ENCODE measurements at regions not wholly inside any gene's neighbourhood (a gene's known extent, or its start where the extent isn't known, plus 50 kb on each side); places are given as distances from the start of the nearest gene placed in this dataset.

GRCh38 chrX:97895751-97896150 lies 1012.0 kb downstream of the RPA4 start:
- Histone ChIP-seq H3K27ac (ENCODE audit: low read length) (no peak overlapping the region), H3K4me3 (ENCODE audit: low read length) (no peak overlapping the region), H3K9me3 (ENCODE audit: insufficient read depth, low read length) (no peaks in the 10 kb centered on the region), H2AFZ (ENCODE audit: low read depth, low read length) (no peak overlapping the region), H3K4me2 (ENCODE audit: low read length) (no peak overlapping the region), H3K9ac (ENCODE audit: low read length) (no peak overlapping the region), H3K4me1 (ENCODE audit: low read length) (no peaks in the 10 kb centered on the region), H3K27me3 (ENCODE audit: low read depth, low read length) (no peaks in the 10 kb centered on the region), H3K36me3 (replicated peaks; ENCODE audit: low read depth, low read length) (no peaks in the 10 kb centered on the region), H3K79me2 (ENCODE audit: low read length) (no peaks in the 10 kb centered on the region), H4K20me1 (ENCODE audit: insufficient read depth, low read length) (no peaks in the 10 kb centered on the region)
- TF ChIP-seq CTCF (IDR thresholded peaks at IDR 0.05; ENCODE audit: low read depth, low read length) (no peak), EZH2phosphoT487 (IDR thresholded peaks at IDR 0.05; ENCODE audit: low read depth) (no peak)

GRCh38 chrX:97897998-97898397 lies 1014.3 kb downstream of the RPA4 start:
- no peak overlapping the region for H3K9ac ChIP-seq (ENCODE audit: low read length)
- H3K4me2 ChIP-seq (ENCODE audit: low read length), result no peak overlapping the region
- no peak for TF ChIP-seq EZH2phosphoT487 (IDR thresholded peaks at IDR 0.05; ENCODE audit: low read depth)
- TF ChIP-seq CTCF (IDR thresholded peaks at IDR 0.05; ENCODE audit: low read depth, low read length), result no peak
- H3K27ac ChIP-seq (ENCODE audit: low read length), result no peak overlapping the region
- no peak overlapping the region for H3K4me3 ChIP-seq (ENCODE audit: low read length)
- H3K9me3 ChIP-seq (ENCODE audit: insufficient read depth, low read length), result no peaks in the 10 kb centered on the region
- H3K4me1 ChIP-seq (ENCODE audit: low read length), result no peaks in the 10 kb centered on the region
- H2AFZ ChIP-seq (ENCODE audit: low read depth, low read length), result no peak overlapping the region
- H3K79me2 ChIP-seq (ENCODE audit: low read length), result no peaks in the 10 kb centered on the region
- no peaks in the 10 kb centered on the region for H4K20me1 ChIP-seq (ENCODE audit: insufficient read depth, low read length)
- no peaks in the 10 kb centered on the region for H3K36me3 ChIP-seq (replicated peaks; ENCODE audit: low read depth, low read length)
- H3K27me3 ChIP-seq (ENCODE audit: low read depth, low read length), result no peaks in the 10 kb centered on the region

- Histone ChIP-seq H3K36me3 (replicated peaks; ENCODE audit: low read depth, low read length) (no peaks in the 10 kb centered on the region), H4K20me1 (ENCODE audit: insufficient read depth, low read length) (no peaks in the 10 kb centered on the region), H3K79me2 (ENCODE audit: low read length) (no peaks in the 10 kb centered on the region), H3K27me3 (ENCODE audit: low read depth, low read length) (no peaks in the 10 kb centered on the region), H2AFZ (ENCODE audit: low read depth, low read length) (no peak overlapping the region), H3K4me1 (ENCODE audit: low read length) (no peaks in the 10 kb centered on the region), H3K27ac (ENCODE audit: low read length) (no peak overlapping the region), H3K9me3 (ENCODE audit: insufficient read depth, low read length) (no peaks in the 10 kb centered on the region), H3K4me2 (ENCODE audit: low read length) (no peak overlapping the region), H3K9ac (ENCODE audit: low read length) (no peak overlapping the region), H3K4me3 (ENCODE audit: low read length) (no peak overlapping the region)
- TF ChIP-seq EZH2phosphoT487 (IDR thresholded peaks at IDR 0.05; ENCODE audit: low read depth), result no peak
- TF ChIP-seq CTCF (IDR thresholded peaks at IDR 0.05; ENCODE audit: low read depth, low read length), result no peak
Observed at GRCh38 chrX:97898798-97899197, 1015.1 kb downstream of the RPA4 start.

- Histone ChIP-seq H3K4me3 (ENCODE audit: low read length) (no peak overlapping the region), H3K4me2 (ENCODE audit: low read length) (no peak overlapping the region), H3K4me1 (ENCODE audit: low read length) (peaks cover 15% of the 10 kb centered on the region), H3K36me3 (replicated peaks; ENCODE audit: low read depth, low read length) (peaks cover 7% of the 10 kb centered on the region), H2AFZ (ENCODE audit: low read depth, low read length) (no peak overlapping the region), H3K9ac (ENCODE audit: low read length) (no peak overlapping the region), H4K20me1 (ENCODE audit: insufficient read depth, low read length) (no peaks in the 10 kb centered on the region), H3K9me3 (ENCODE audit: insufficient read depth, low read length) (no peaks in the 10 kb centered on the region), H3K27ac (ENCODE audit: low read length) (no peak overlapping the region), H3K27me3 (ENCODE audit: low read depth, low read length) (no peaks in the 10 kb centered on the region), H3K79me2 (ENCODE audit: low read length) (no peaks in the 10 kb centered on the region)
- TF ChIP-seq EZH2phosphoT487 (IDR thresholded peaks at IDR 0.05; ENCODE audit: low read depth) (no peak), CTCF (IDR thresholded peaks at IDR 0.05; ENCODE audit: low read depth, low read length) (no peak)
Observed at GRCh38 chrX:97907791-97908190, 1024.1 kb downstream of the RPA4 start.

Data from OCI-LY3 (cell line).